Kasumi-1 (cell line): ENCODE measurements at regions not wholly inside any gene's neighbourhood (a gene's known extent, or its start where the extent isn't known, plus 50 kb on each side); places are given as distances from the start of the nearest gene placed in this dataset.
"Not testable (repeated sequence)": the region's sequence is repeated elsewhere in the genome, so short reads cannot be mapped to it uniquely, and the experiment has no call there.

ENCODE experiments used
- DNase-seq, 2 experiments: peaks; one replicate each; lab custom pipeline; 2025; lab: John Stamatoyannopoulos, UW

GRCh38 chr7:98774884-98775283 is 94.9 kb downstream of the TMEM130 start:
- no peak for DNase-seq

- DNase-seq: no peak
Measured at GRCh38 chr7:98777051-98777450, 92.8 kb downstream of the TMEM130 start.

GRCh38 chr7:98778421-98778820 is 91.4 kb downstream of the TMEM130 start:
- no peak for DNase-seq

- peak in 1 of 2 experiments; percentile 6 for DNase-seq
Measured at GRCh38 chr7:98779800-98780587, 89.8 kb downstream of the TMEM130 start.

GRCh38 chr7:98784216-98784785 is 85.5 kb downstream of the TMEM130 start:
- DNase-seq: no peak

GRCh38 chr7:98785929-98786571 is 83.8 kb downstream of the TMEM130 start:
- no peak for DNase-seq

GRCh38 chr7:98788966-98789365 is 80.8 kb downstream of the TMEM130 start:
- no peak for DNase-seq

GRCh38 chr7:98794453-98794852 is 75.4 kb downstream of the TMEM130 start:
- not testable (repeated sequence) for DNase-seq

GRCh38 chr7:98795741-98796493 is 73.9 kb downstream of the TMEM130 start:
- no peak for DNase-seq
